ENCODE measurements at regions not wholly inside any gene's neighbourhood (a gene's known extent, or its start where the extent isn't known, plus 50 kb on each side); places are given as distances from the start of the nearest gene placed in this dataset.

DNA sequence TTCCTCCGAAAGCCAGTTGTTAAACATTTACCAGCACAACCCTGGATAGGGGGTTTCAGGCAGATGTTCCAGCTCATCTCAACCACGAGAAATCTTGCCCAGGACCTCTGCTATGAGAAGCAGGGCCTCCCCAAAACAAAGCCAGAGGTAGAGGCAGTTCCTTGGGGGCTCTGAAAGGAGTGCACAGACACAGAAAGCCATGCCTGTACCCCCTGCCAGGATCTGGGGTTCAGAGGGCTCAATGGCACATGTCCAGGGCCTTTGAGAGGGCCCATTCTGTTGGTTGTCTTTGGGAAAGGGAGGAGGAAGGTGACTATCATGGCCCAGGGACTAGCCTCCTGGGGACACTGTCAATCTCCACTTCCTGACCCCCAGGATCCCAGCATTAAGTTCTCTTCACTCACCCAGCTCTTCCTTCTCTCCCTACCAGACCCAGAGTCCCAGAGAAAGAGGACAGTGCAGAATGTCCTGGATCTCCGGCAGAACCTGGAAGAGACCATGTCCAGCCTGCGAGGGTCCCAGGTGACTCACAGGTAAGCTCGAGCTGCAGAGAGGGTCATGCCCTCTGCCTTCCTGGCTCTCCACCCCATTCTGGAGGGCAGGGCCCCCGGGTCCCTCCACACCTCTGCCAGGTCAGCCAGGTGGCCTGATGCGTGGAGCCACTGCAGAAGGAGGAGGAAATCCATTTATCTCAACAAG is 116.4 kb upstream of the IPO9 start:
- peak overlapping the region; percentile 75 to 98; a peak in 3 of 4 replicates for H3K27ac ChIP-seq (ENCODE audit: low read depth in 2 of 2, low read length in 1 of 2)
- WGBS (ENCODE audit: low lambda C conversion rate): 77% methylated on average over 5 of the region's 7 CpGs
- H3K27me3 ChIP-seq (ENCODE audit: insufficient read depth): no peaks in the 10 kb centered on the region
- no peak overlapping the region for H2AFZ ChIP-seq (ENCODE audit: low read depth)
- peak overlapping the region; percentile 37; the same call in 1 of the 2 replicates for H3K4me2 ChIP-seq
- H4K20me1 ChIP-seq (ENCODE audit: insufficient read depth): no peaks in the 10 kb centered on the region
- CTCF ChIA-PET: interaction anchor here (1.4 to 35.0 kb wide), 8 partner anchors 8 to 200 kb away, joined by 3 to 827 read pairs (median 18); partner anchors contain the start of gene NAV1
- H3K9me3 ChIP-seq: no peaks in the 10 kb centered on the region
- H3K4me1 ChIP-seq (ENCODE audit: control insufficient read depth in 1 of 2, insufficient read depth in 2 of 2, low read depth in 1 of 2, low read length in 1 of 2): peaks cover 15 to 65% of the 10 kb centered on the region in 2 experiments; a peak in 3 of 4 replicates
- H3K79me2 ChIP-seq (ENCODE audit: insufficient read depth): peaks cover 73% of the 10 kb centered on the region
- H3K4me3 ChIP-seq (ENCODE audit: low read depth in 2 of 2, low read length in 1 of 2): no peak overlapping the region
- POLR2A ChIA-PET: no interaction called here
- peak overlapping the region; percentile 78 for H3K9ac ChIP-seq
- DNase-seq: no peak
- H3K9me2 ChIP-seq: no peaks in the 10 kb centered on the region
- peaks cover 77% of the 10 kb centered on the region for H3F3A ChIP-seq (replicated peaks; ENCODE audit: insufficient read depth)
- TF ChIP-seq MEF2A (IDR thresholded peaks at IDR 0.05; ENCODE audit: borderline replicate concordance, low read depth): no peak
- TF ChIP-seq RCOR1 (IDR thresholded peaks at IDR 0.05; ENCODE audit: low read length): no peak
- no peak for TF ChIP-seq RAD21 (IDR thresholded peaks at IDR 0.05; ENCODE audit: low read length)
- TF ChIP-seq ELF1 (IDR thresholded peaks at IDR 0.05): no peak
- peaks cover 9 to 36% of the 10 kb centered on the region in 2 experiments for H3K36me3 ChIP-seq (replicated peaks in 1 of 2; ENCODE audit: control insufficient read depth in 1 of 2, insufficient read depth in 2 of 2, low read length in 1 of 2)

- CTCF ChIA-PET: interaction anchor here (1.1 to 35.0 kb wide), 8 partner anchors 9 to 200 kb away, joined by 3 to 827 read pairs (median 18); partner anchors contain the start of gene NAV1
- H3K27me3 ChIP-seq (ENCODE audit: insufficient read depth): no peaks in the 10 kb centered on the region
- H3K9me2 ChIP-seq: no peaks in the 10 kb centered on the region
- peaks cover 70% of the 10 kb centered on the region for H3F3A ChIP-seq (replicated peaks; ENCODE audit: insufficient read depth)
- no peaks in the 10 kb centered on the region for H4K20me1 ChIP-seq (ENCODE audit: insufficient read depth)
- no peaks in the 10 kb centered on the region for H3K9me3 ChIP-seq
- peaks cover 16 to 38% of the 10 kb centered on the region in 2 experiments for H3K36me3 ChIP-seq (replicated peaks in 1 of 2; ENCODE audit: control insufficient read depth in 1 of 2, insufficient read depth in 2 of 2, low read length in 1 of 2)
- POLR2A ChIA-PET: no interaction called here
- H3K4me1 ChIP-seq (ENCODE audit: control insufficient read depth in 1 of 2, insufficient read depth in 2 of 2, low read depth in 1 of 2, low read length in 1 of 2): peaks cover 10 to 59% of the 10 kb centered on the region in 2 experiments; a peak in 3 of 4 replicates
- peaks cover 73% of the 10 kb centered on the region for H3K79me2 ChIP-seq (ENCODE audit: insufficient read depth)
- WGBS (ENCODE audit: low lambda C conversion rate): 12% methylated on average over 3 of the region's 3 CpGs
- H3K4me3 ChIP-seq (ENCODE audit: low read depth in 2 of 2, low read length in 1 of 2): no peak overlapping the region
- no peak for DNase-seq
- H3K27ac ChIP-seq (ENCODE audit: low read depth in 2 of 2, low read length in 1 of 2): peak overlapping the region; percentile 75 to 98
- peak overlapping the region; percentile 70; the same call in 1 of the 2 replicates for H3K4me2 ChIP-seq
- H3K9ac ChIP-seq: peak overlapping the region; percentile 78
- H2AFZ ChIP-seq (ENCODE audit: low read depth): no peak overlapping the region
- TF ChIP-seq TEAD4 (IDR thresholded peaks at IDR 0.05; ENCODE audit: borderline replicate concordance, insufficient read depth) (peak; percentile 78), ELF1 (IDR thresholded peaks at IDR 0.05) (no peak; the same call in 1 of the 2 replicates), FOSL2 (IDR thresholded peaks at IDR 0.05; ENCODE audit: borderline replicate concordance, low read depth) (peak; percentile 97), TCF12 (IDR thresholded peaks at IDR 0.05) (peak; percentile 95), SIN3A (IDR thresholded peaks at IDR 0.05; ENCODE audit: borderline replicate concordance, low read depth, low read length) (peak; percentile 79; the same call in 1 of the 2 replicates), TAF1 (IDR thresholded peaks at IDR 0.05; ENCODE audit: borderline replicate concordance, low read depth, low read length) (no peak), RXRA (IDR thresholded peaks at IDR 0.05; ENCODE audit: borderline replicate concordance, low read depth) (peak; percentile 82; the same call in 1 of the 2 replicates), EP300 (IDR thresholded peaks at IDR 0.05; ENCODE audit: borderline replicate concordance in 1 of 2, low read depth in 1 of 2, low read length in 1 of 2) (peak; percentile 38 to 96; a peak in 3 of 4 replicates), RFX5 (IDR thresholded peaks at IDR 0.05; ENCODE audit: low read length) (no peak), MEF2A (IDR thresholded peaks at IDR 0.05; ENCODE audit: borderline replicate concordance, low read depth) (peak; percentile 55; the same call in 1 of the 2 replicates), JUND (IDR thresholded peaks at IDR 0.05) (peak; percentile 97), MAX (IDR thresholded peaks at IDR 0.05; ENCODE audit: low read depth) (peak; percentile 88), FOXM1 (IDR thresholded peaks at IDR 0.05; ENCODE audit: low read depth) (peak; percentile 46; the same call in 1 of the 2 replicates), NFIC (IDR thresholded peaks at IDR 0.05; ENCODE audit: borderline replicate concordance) (peak; percentile 97), YY1 (IDR thresholded peaks at IDR 0.05; ENCODE audit: low read depth) (peak; percentile 24; the same call in 1 of the 2 replicates)
- TF ChIP-seq, protein P1, sequence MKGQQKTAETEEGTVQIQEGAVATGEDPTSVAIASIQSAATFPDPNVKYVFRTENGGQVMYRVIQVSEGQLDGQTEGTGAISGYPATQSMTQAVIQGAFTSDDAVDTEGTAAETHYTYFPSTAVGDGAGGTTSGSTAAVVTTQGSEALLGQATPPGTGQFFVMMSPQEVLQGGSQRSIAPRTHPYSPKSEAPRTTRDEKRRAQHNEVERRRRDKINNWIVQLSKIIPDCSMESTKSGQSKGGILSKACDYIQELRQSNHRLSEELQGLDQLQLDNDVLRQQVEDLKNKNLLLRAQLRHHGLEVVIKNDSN (IDR thresholded peaks at IDR 0.05; ENCODE audit: borderline replicate concordance, low read depth): no peak
- TF ChIP-seq, protein P2, sequence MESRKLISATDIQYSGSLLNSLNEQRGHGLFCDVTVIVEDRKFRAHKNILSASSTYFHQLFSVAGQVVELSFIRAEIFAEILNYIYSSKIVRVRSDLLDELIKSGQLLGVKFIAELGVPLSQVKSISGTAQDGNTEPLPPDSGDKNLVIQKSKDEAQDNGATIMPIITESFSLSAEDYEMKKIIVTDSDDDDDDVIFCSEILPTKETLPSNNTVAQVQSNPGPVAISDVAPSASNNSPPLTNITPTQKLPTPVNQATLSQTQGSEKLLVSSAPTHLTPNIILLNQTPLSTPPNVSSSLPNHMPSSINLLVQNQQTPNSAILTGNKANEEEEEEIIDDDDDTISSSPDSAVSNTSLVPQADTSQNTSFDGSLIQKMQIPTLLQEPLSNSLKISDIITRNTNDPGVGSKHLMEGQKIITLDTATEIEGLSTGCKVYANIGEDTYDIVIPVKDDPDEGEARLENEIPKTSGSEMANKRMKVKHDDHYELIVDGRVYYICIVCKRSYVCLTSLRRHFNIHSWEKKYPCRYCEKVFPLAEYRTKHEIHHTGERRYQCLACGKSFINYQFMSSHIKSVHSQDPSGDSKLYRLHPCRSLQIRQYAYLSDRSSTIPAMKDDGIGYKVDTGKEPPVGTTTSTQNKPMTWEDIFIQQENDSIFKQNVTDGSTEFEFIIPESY (IDR thresholded peaks at IDR 0.05; ENCODE audit: borderline replicate concordance, low read depth): peak; percentile 74; the same call in 1 of the 2 replicates
- TF ChIP-seq, protein P3, sequence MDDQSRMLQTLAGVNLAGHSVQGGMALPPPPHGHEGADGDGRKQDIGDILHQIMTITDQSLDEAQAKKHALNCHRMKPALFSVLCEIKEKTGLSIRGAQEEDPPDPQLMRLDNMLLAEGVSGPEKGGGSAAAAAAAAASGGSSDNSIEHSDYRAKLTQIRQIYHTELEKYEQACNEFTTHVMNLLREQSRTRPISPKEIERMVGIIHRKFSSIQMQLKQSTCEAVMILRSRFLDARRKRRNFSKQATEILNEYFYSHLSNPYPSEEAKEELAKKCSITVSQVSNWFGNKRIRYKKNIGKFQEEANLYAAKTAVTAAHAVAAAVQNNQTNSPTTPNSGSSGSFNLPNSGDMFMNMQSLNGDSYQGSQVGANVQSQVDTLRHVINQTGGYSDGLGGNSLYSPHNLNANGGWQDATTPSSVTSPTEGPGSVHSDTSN (IDR thresholded peaks at IDR 0.05): peak; percentile 88
Measured at GRCh38 chr1:201713086-201713810, 115.7 kb upstream of the IPO9 start.
